A673 (cell line): ENCODE measurements at regions not wholly inside any gene's neighbourhood (a gene's known extent, or its start where the extent isn't known, plus 50 kb on each side); places are given as distances from the start of the nearest gene placed in this dataset.

Source experiments
- BruUV-seq: library from RNA; stranded (reverse); fragments of 400-500 nt; replicated peaks from 2 replicates; lab custom pipeline; 2021; lab: Mats Ljungman, UMichigan
- CTCF ChIA-PET: fragments of 300-600 bp; sonication (Branson Sonifier 250); formaldehyde crosslinking; loops from one replicate; lab custom pipeline; 2022; ENCODE audit warnings: antibody characterized with exemption; lab: Charles Lee
- POLR2A ChIA-PET: fragments of 300-600 bp; sonication (Branson Sonifier 250); formaldehyde crosslinking; loops from one replicate; lab custom pipeline; 2022; ENCODE audit warnings: antibody characterized with exemption; ENCODE audit not compliant: low non-redundant PET; lab: Charles Lee
- DNase-seq: peaks from one replicate; pipeline ENCODE4 v3.0.0-alpha.2; 2015; ENCODE audit warnings: low spot score
- H3K27ac ChIP-seq: fragments of 200-600 bp; sonication (generic); 2 replicates; pipeline ENCODE4 v1.5.1; 2016; ENCODE audit warnings: mixed run types, low read depth, mild to moderate bottlenecking, mixed read lengths, antibody characterized with exemption, low read length; ENCODE audit not compliant: poor library complexity, severe bottlenecking
- H3K27me3 ChIP-seq: fragments of 200-600 bp; sonication (generic); replicated peaks from 2 replicates; pipeline ENCODE4 v1.6.1; 2017; ENCODE audit warnings: mixed run types, low read depth, mild to moderate bottlenecking, mixed read lengths, antibody characterized with exemption, low read length; ENCODE audit not compliant: insufficient read depth, poor library complexity
- H3K36me3 ChIP-seq: fragments of 200-600 bp; sonication (generic); 2 replicates; pipeline ENCODE4 v1.6.1; 2016; ENCODE audit warnings: mixed run types, mild to moderate bottlenecking, mixed read lengths, antibody characterized with exemption, low read length; ENCODE audit not compliant: insufficient read depth, poor library complexity, severe bottlenecking
- H3K4me1 ChIP-seq: fragments of 200-600 bp; sonication (generic); 2 replicates; pipeline ENCODE4 v1.6.1; 2017; ENCODE audit warnings: mixed run types, mild to moderate bottlenecking, mixed read lengths, antibody characterized with exemption, low read length; ENCODE audit not compliant: insufficient read depth, poor library complexity, severe bottlenecking
- H3K4me3 ChIP-seq: fragments of 200-600 bp; sonication (generic); 2 replicates; pipeline ENCODE4 v1.5.1; 2016; ENCODE audit warnings: low read depth, mixed run types, mild to moderate bottlenecking, mixed read lengths, low read length; ENCODE audit not compliant: poor library complexity, severe bottlenecking
- H3K9me3 ChIP-seq: fragments of 200-600 bp; sonication (generic); 2 replicates; pipeline ENCODE4 v1.6.1; 2016; ENCODE audit warnings: mixed run types, low read depth, mild to moderate bottlenecking, mixed read lengths, antibody characterized with exemption, low read length; ENCODE audit not compliant: poor library complexity, severe bottlenecking
- EZH2 ChIP-seq: fragments of 200-600 bp; sonication (generic); IDR thresholded peaks from 2 replicates; pipeline ENCODE4 v1.6.1; 2017; ENCODE audit warnings: borderline replicate concordance, low read depth, mild to moderate bottlenecking, mixed read lengths, antibody characterized with exemption, low read length; ENCODE audit not compliant: poor library complexity, severe bottlenecking
- intact Hi-C: fragments of 100-400 bp; cut with micrococcal nuclease; formaldehyde crosslinking; loops from one replicate; pipeline ENCODE4 v1.10.0; 2022; ENCODE audit not compliant: unreplicated experiment
- TF ChIP-seq, protein P1 (sequence below): fragments of 300-800, 200-600 bp; sonication (generic); conservative IDR thresholded peaks from 2 replicates; pipeline ENCODE4 v1.5.1; 2017; ENCODE audit warnings: low read depth, mild to moderate bottlenecking, antibody characterized with exemption, low read length, moderate library complexity, mixed read lengths

DNA sequence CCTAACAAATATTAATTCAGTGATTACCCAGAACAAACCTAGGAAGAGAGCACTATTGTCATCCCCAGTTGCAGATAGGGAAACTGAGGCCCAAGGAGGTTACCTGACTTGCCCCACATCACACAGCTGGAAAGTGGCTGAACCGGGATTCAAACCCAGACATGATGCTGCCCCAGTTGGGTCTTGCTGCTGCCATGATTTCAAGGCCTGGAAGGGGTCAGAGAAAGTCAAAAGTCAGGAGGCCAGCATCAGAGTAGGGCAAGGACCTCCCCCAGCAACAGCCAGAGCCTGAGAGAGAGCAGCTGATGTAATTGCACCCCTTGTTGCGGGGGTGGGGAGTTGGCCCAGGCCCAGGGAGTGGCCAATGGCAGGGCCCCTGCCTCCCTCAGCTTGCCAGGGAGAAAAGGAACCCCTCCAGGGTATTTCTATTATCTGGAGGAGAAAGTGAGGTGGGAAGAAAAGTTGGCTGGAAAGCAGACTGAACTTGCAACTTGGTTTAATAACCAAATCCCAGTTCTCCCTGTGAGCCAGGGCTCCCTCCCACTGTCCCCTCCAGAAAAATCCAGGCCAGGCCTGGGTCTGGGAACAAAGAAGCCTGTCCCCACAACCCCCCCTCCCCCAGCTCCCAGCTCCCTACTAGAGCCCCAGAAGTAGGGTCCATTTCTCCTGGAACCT is 83.6 kb downstream of the MRPL14 start:
- Histone ChIP-seq H3K36me3 (no peaks in the 10 kb centered on the region), H3K9me3 (no peaks in the 10 kb centered on the region), H3K4me3 (no peak overlapping the region), H3K4me1 (peaks cover 30% of the 10 kb centered on the region), H3K27me3 (no peaks in the 10 kb centered on the region), H3K27ac (peak overlapping the region; percentile 74)
- CTCF ChIA-PET, result interaction anchor here (0.6 kb wide), 1 partner anchor 376 kb away, joined by 3 read pairs; no protein-coding TSS in a partner anchor
- intact Hi-C loops, result no loop called here
- BruUV-seq, result no TSS peak
- TF ChIP-seq, protein P1, sequence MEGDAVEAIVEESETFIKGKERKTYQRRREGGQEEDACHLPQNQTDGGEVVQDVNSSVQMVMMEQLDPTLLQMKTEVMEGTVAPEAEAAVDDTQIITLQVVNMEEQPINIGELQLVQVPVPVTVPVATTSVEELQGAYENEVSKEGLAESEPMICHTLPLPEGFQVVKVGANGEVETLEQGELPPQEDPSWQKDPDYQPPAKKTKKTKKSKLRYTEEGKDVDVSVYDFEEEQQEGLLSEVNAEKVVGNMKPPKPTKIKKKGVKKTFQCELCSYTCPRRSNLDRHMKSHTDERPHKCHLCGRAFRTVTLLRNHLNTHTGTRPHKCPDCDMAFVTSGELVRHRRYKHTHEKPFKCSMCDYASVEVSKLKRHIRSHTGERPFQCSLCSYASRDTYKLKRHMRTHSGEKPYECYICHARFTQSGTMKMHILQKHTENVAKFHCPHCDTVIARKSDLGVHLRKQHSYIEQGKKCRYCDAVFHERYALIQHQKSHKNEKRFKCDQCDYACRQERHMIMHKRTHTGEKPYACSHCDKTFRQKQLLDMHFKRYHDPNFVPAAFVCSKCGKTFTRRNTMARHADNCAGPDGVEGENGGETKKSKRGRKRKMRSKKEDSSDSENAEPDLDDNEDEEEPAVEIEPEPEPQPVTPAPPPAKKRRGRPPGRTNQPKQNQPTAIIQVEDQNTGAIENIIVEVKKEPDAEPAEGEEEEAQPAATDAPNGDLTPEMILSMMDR, result no peak
- no peak for TF ChIP-seq EZH2
- POLR2A ChIA-PET, result no interaction called here
- no peak for DNase-seq

- POLR2A ChIA-PET, result no interaction called here
- CTCF ChIA-PET, result no interaction called here
- TF ChIP-seq, protein P1, result no peak
- TF ChIP-seq EZH2, result no peak
- H3K4me1 ChIP-seq, result peaks cover 30% of the 10 kb centered on the region
- H3K27ac ChIP-seq, result peak overlapping the region; percentile 74
- no peaks in the 10 kb centered on the region for H3K27me3 ChIP-seq
- intact Hi-C loops, result no loop called here
- H3K9me3 ChIP-seq, result no peaks in the 10 kb centered on the region
- DNase-seq, result no peak
- no TSS peak for BruUV-seq
- H3K4me3 ChIP-seq, result no peak overlapping the region
- H3K36me3 ChIP-seq, result no peaks in the 10 kb centered on the region
These were observed 84.2 kb downstream of the MRPL14 start for GRCh38 chr6:44042989-44043478.

- H3K27ac ChIP-seq, result peak overlapping the region; percentile 87
- intact Hi-C loops, result no loop called here
These were observed 84.8 kb downstream of the MRPL14 start for GRCh38 chr6:44042261-44042988.

More at GRCh38 chr6:44042261-44042988, 84.8 kb downstream of the MRPL14 start:
- TF ChIP-seq, protein P1, result no peak
- no peak for TF ChIP-seq EZH2
- DNase-seq, result no peak
- ChIA-PET POLR2A (no interaction called here), CTCF (no interaction called here)
- H3K27me3 ChIP-seq, result no peaks in the 10 kb centered on the region
- H3K9me3 ChIP-seq, result no peaks in the 10 kb centered on the region
- no TSS peak for BruUV-seq
- H3K4me3 ChIP-seq, result no peak overlapping the region
- H3K4me1 ChIP-seq, result peaks cover 30% of the 10 kb centered on the region
- no peaks in the 10 kb centered on the region for H3K36me3 ChIP-seq
